ENCODE measurements at regions not wholly inside any gene's neighbourhood (a gene's known extent, or its start where the extent isn't known, plus 50 kb on each side); places are given as distances from the start of the nearest gene placed in this dataset.

GRCh38 chr13:57874530-57874929 lies 243.0 kb downstream of the PCDH17 start:
- H3K36me3 ChIP-seq (ENCODE audit: insufficient read depth, low read length) = no peaks in the 10 kb centered on the region
- H3K27me3 ChIP-seq (ENCODE audit: insufficient read depth, low read depth, low read length) = no peaks in the 10 kb centered on the region
- H3K4me3 ChIP-seq (ENCODE audit: low read length) = no peak overlapping the region
- no peaks in the 10 kb centered on the region for H4K20me1 ChIP-seq (ENCODE audit: insufficient read depth)
- no peaks in the 10 kb centered on the region for H3K9me2 ChIP-seq (ENCODE audit: insufficient read depth, low read length)
- no peak overlapping the region for H3K4me2 ChIP-seq (ENCODE audit: low read length)
- no peaks in the 10 kb centered on the region for H3K9me3 ChIP-seq (ENCODE audit: low read length)
- TF ChIP-seq EZH2 (IDR thresholded peaks at IDR 0.05; ENCODE audit: borderline replicate concordance, insufficient read depth, low read length, poor library complexity, severe bottlenecking) = no peak
- TF ChIP-seq REST (IDR thresholded peaks at IDR 0.05; ENCODE audit: borderline replicate concordance) = no peak
- TF ChIP-seq SMC3 (conservative IDR thresholded peaks at IDR 0.05; ENCODE audit: poor library complexity) = no peak
- TF ChIP-seq MXI1 (conservative IDR thresholded peaks at IDR 0.05; ENCODE audit: poor library complexity, severe bottlenecking) = no peak
- no peak for TF ChIP-seq TAF1 (IDR thresholded peaks at IDR 0.05; ENCODE audit: low read depth)
- no peak for TF ChIP-seq POLR2AphosphoS5 (IDR thresholded peaks at IDR 0.05)
- TF ChIP-seq RAD21 (conservative IDR thresholded peaks at IDR 0.05) = no peak
- H2AFZ ChIP-seq (ENCODE audit: low read depth, low read length) = no peak overlapping the region
- H3K27ac ChIP-seq (ENCODE audit: low read length) = no peak overlapping the region
- H3F3A ChIP-seq (ENCODE audit: insufficient read depth, low read length, poor library complexity, severe bottlenecking) = no peaks in the 10 kb centered on the region
- no peak overlapping the region for H3K9ac ChIP-seq (ENCODE audit: low read length)
- no peaks in the 10 kb centered on the region for H3K79me2 ChIP-seq (replicated peaks; ENCODE audit: insufficient read depth, low read length)

- H3K9me3 ChIP-seq (ENCODE audit: low read length) = no peaks in the 10 kb centered on the region
- no peak overlapping the region for H3K4me3 ChIP-seq (ENCODE audit: low read length)
- TF ChIP-seq REST (IDR thresholded peaks at IDR 0.05; ENCODE audit: borderline replicate concordance) (no peak), CTCF (IDR thresholded peaks at IDR 0.05; ENCODE audit: poor library complexity, severe bottlenecking) (no peak), EP300 (conservative IDR thresholded peaks at IDR 0.05; ENCODE audit: poor library complexity, severe bottlenecking) (no peak), RAD21 (conservative IDR thresholded peaks at IDR 0.05) (no peak), EZH2 (IDR thresholded peaks at IDR 0.05; ENCODE audit: borderline replicate concordance, insufficient read depth, low read length, poor library complexity, severe bottlenecking) (no peak), MXI1 (conservative IDR thresholded peaks at IDR 0.05; ENCODE audit: poor library complexity, severe bottlenecking) (no peak)
- no peaks in the 10 kb centered on the region for H3F3A ChIP-seq (ENCODE audit: insufficient read depth, low read length, poor library complexity, severe bottlenecking)
- H3K9me2 ChIP-seq (ENCODE audit: insufficient read depth, low read length) = no peaks in the 10 kb centered on the region
- no peak overlapping the region for H3K9ac ChIP-seq (ENCODE audit: low read length)
- H3K27me3 ChIP-seq (ENCODE audit: insufficient read depth, low read depth, low read length) = no peaks in the 10 kb centered on the region
- H4K20me1 ChIP-seq (ENCODE audit: insufficient read depth) = no peaks in the 10 kb centered on the region
- H3K27ac ChIP-seq (ENCODE audit: low read length) = no peak overlapping the region
- no peaks in the 10 kb centered on the region for H3K36me3 ChIP-seq (ENCODE audit: insufficient read depth, low read length)
- no peak overlapping the region for H2AFZ ChIP-seq (ENCODE audit: low read depth, low read length)
- H3K4me2 ChIP-seq (ENCODE audit: low read length) = no peak overlapping the region
- no peaks in the 10 kb centered on the region for H3K79me2 ChIP-seq (replicated peaks; ENCODE audit: insufficient read depth, low read length)
Observed at GRCh38 chr13:57877601-57878000, 246.1 kb downstream of the PCDH17 start.
